H1 (cell line): ENCODE measurements at regions not wholly inside any gene's neighbourhood (a gene's known extent, or its start where the extent isn't known, plus 50 kb on each side); places are given as distances from the start of the nearest gene placed in this dataset.

Experiments used
- CREB1 ChIP-seq: IDR thresholded peaks from 2 replicates; pipeline ENCODE4 v1.6.1; 2012; ENCODE audit warnings: inconsistent platforms
- JUN ChIP-seq: IDR thresholded peaks from 2 replicates; pipeline ENCODE4 v1.6.1; 2011; ENCODE audit warnings: low read depth, mild to moderate bottlenecking, improper control_type of control experiment, low read length
- POLR2A ChIP-seq, 2 experiments: IDR thresholded peaks; 1 replicate in 1 of 2; 2 replicates in 1 of 2; pipeline ENCODE4 v1.6.1; 2011; ENCODE audit warnings: low read depth in 2 of 2, low read length in 2 of 2, mild to moderate bottlenecking in 2 of 2; ENCODE audit errors: control extremely low read depth in 1 of 2
- RXRA ChIP-seq: IDR thresholded peaks from 2 replicates; pipeline ENCODE4 v1.6.1; 2011; ENCODE audit warnings: low read depth, mild to moderate bottlenecking, low read length, moderate library complexity; ENCODE audit not compliant: insufficient read depth
- SIN3A ChIP-seq, 2 experiments: IDR thresholded peaks in 1 of 2; conservative IDR thresholded peaks in 1 of 2; 2 replicates each; pipeline ENCODE4 v1.6.1; 2011 to 2012; ENCODE audit warnings: low read length in 2 of 2, improper control_type of control experiment in 1 of 2, low read depth in 1 of 2, mild to moderate bottlenecking in 1 of 2
- SRF ChIP-seq: IDR thresholded peaks from 2 replicates; pipeline ENCODE4 v1.6.1; 2011; ENCODE audit warnings: mild to moderate bottlenecking, low read depth, low read length, moderate library complexity
- TF ChIP-seq, protein P1 (sequence below), 3 experiments: IDR thresholded peaks; 1 replicate in 2 of 3; 2 replicates in 1 of 3; pipeline versions ENCODE4 v1.5.1 to v1.6.1; 2011; ENCODE audit warnings: low read length in 3 of 3, mild to moderate bottlenecking in 3 of 3, inconsistent platforms in 2 of 3, low read depth in 1 of 3, moderate library complexity in 1 of 3; ENCODE audit not compliant: insufficient read depth in 1 of 3; ENCODE audit errors: control extremely low read depth in 1 of 3

GRCh38 chr2:129444751-129445150 is 534.7 kb upstream of the RAB6C start:
- TF ChIP-seq, protein P1, sequence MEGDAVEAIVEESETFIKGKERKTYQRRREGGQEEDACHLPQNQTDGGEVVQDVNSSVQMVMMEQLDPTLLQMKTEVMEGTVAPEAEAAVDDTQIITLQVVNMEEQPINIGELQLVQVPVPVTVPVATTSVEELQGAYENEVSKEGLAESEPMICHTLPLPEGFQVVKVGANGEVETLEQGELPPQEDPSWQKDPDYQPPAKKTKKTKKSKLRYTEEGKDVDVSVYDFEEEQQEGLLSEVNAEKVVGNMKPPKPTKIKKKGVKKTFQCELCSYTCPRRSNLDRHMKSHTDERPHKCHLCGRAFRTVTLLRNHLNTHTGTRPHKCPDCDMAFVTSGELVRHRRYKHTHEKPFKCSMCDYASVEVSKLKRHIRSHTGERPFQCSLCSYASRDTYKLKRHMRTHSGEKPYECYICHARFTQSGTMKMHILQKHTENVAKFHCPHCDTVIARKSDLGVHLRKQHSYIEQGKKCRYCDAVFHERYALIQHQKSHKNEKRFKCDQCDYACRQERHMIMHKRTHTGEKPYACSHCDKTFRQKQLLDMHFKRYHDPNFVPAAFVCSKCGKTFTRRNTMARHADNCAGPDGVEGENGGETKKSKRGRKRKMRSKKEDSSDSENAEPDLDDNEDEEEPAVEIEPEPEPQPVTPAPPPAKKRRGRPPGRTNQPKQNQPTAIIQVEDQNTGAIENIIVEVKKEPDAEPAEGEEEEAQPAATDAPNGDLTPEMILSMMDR (IDR thresholded peaks at IDR 0.05; ENCODE audit: control extremely low read depth in 1 of 3, insufficient read depth in 1 of 3, low read depth in 1 of 3, low read length in 3 of 3), result no peak
- TF ChIP-seq RXRA (no peak), POLR2A (IDR thresholded peaks at IDR 0.05; ENCODE audit: control extremely low read depth in 1 of 2, low read depth in 2 of 2, low read length in 2 of 2) (no peak), JUN (no peak), SIN3A (conservative IDR thresholded peaks at IDR 0.05 in 1 of 2, IDR thresholded peaks at IDR 0.05 in 1 of 2; ENCODE audit: low read depth in 1 of 2, low read length in 2 of 2) (no peak), CREB1 (no peak), SRF (no peak)
